PC-3 (cell line): ENCODE measurements at regions not wholly inside any gene's neighbourhood (a gene's known extent, or its start where the extent isn't known, plus 50 kb on each side); places are given as distances from the start of the nearest gene placed in this dataset.
A peak's percentile ranks its signal among the peaks of the same experiment; 100 is the strongest.

ENCODE experiments used
- ATAC-seq: fragments of 200-7000 bp; cut with Tn5 transposase; 2 replicates; pipeline ENCODE4 v1.9.1; 2020; ENCODE audit warnings: mild to moderate bottlenecking, moderate library complexity
- BruUV-seq: library from RNA; stranded (reverse); fragments of 400-500 nt; replicated peaks from 2 replicates; lab custom pipeline; 2021; lab: Mats Ljungman, UMichigan
- CTCF ChIA-PET: fragments of 300-600 bp; sonication (Branson Sonifier 250); formaldehyde crosslinking; loops from one replicate; lab custom pipeline; 2022; ENCODE audit warnings: antibody characterized with exemption; lab: Charles Lee
- POLR2A ChIA-PET: fragments of 300-600 bp; sonication (Branson Sonifier 250); formaldehyde crosslinking; loops from one replicate; lab custom pipeline; 2022; ENCODE audit warnings: antibody characterized with exemption; ENCODE audit not compliant: unreplicated experiment; lab: Charles Lee
- DNase-seq: peaks from one replicate; pipeline ENCODE4 v3.0.0-alpha.2; 2015
- H2AFZ ChIP-seq: fragments of 300-600 bp; sonication (generic); 2 replicates; pipeline ENCODE4 v1.6.0; 2016; ENCODE audit warnings: antibody characterized with exemption, low read length
- H3F3A ChIP-seq: fragments of 300-600 bp; sonication (generic); one replicate; pipeline ENCODE4 v1.6.0; 2017; ENCODE audit warnings: antibody characterized with exemption, low read length, control low read depth, mild to moderate bottlenecking; ENCODE audit not compliant: unreplicated experiment
- H3K27ac ChIP-seq: fragments of 300-600 bp; sonication (generic); 2 replicates; pipeline ENCODE4 v1.5.1; 2016; ENCODE audit warnings: mild to moderate bottlenecking, low read length
- H3K27me3 ChIP-seq: fragments of 300-600 bp; sonication (generic); 2 replicates; pipeline ENCODE4 v1.6.1; 2016; ENCODE audit warnings: low read length, mixed read lengths
- H3K36me3 ChIP-seq: fragments of 300-600 bp; sonication (generic); 2 replicates; pipeline ENCODE4 v1.6.1; 2016; ENCODE audit warnings: low read depth, mixed run types, low read length, mixed read lengths
- H3K4me1 ChIP-seq: fragments of 300-600 bp; sonication (generic); 2 replicates; pipeline ENCODE4 v1.5.1; 2016; ENCODE audit warnings: low read length; ENCODE audit not compliant: insufficient read depth
- H3K4me2 ChIP-seq: fragments of 300-600 bp; sonication (generic); 2 replicates; pipeline ENCODE4 v1.6.0; 2016; ENCODE audit warnings: low read length
- H3K4me3 ChIP-seq: fragments of 300-600 bp; sonication (generic); 2 replicates; pipeline ENCODE4 v1.5.1; 2016; ENCODE audit warnings: mild to moderate bottlenecking, low read length, mixed read lengths
- H3K79me2 ChIP-seq: fragments of 300-600 bp; sonication (generic); 2 replicates; pipeline ENCODE4 v1.6.1; 2017; ENCODE audit warnings: low read length, mixed read lengths
- H3K9ac ChIP-seq: fragments of 300-600 bp; sonication (generic); 2 replicates; pipeline ENCODE4 v1.6.0; 2016; ENCODE audit warnings: mild to moderate bottlenecking, low read length
- H3K9me2 ChIP-seq: fragments of 300-600 bp; sonication (generic); replicated peaks from 2 replicates; pipeline ENCODE4 v1.6.1; 2016; ENCODE audit warnings: mixed run types, low read length, mixed read lengths
- H3K9me3 ChIP-seq: fragments of 300-600 bp; sonication (generic); 2 replicates; pipeline ENCODE4 v1.6.1; 2016; ENCODE audit warnings: low read length, mixed read lengths
- H4K20me1 ChIP-seq: fragments of 300-600 bp; sonication (generic); 2 replicates; pipeline ENCODE4 v1.6.1; 2016; ENCODE audit warnings: low read length, mixed read lengths
- EZH2 ChIP-seq: fragments of 300-600 bp; sonication (generic); IDR thresholded peaks from one replicate; pipeline ENCODE4 v1.6.1; 2017; ENCODE audit warnings: antibody characterized with exemption, mild to moderate bottlenecking, low read length; ENCODE audit not compliant: unreplicated experiment
- EZH2phosphoT487 ChIP-seq: fragments of 300-600 bp; sonication (generic); IDR thresholded peaks from 2 replicates; pipeline ENCODE4 v1.6.1; 2018; ENCODE audit warnings: mild to moderate bottlenecking, antibody characterized with exemption, low read length, borderline replicate concordance
- intact Hi-C: fragments of 100-400 bp; cut with micrococcal nuclease; formaldehyde crosslinking; loops from 2 replicates; pipeline ENCODE4 v1.9.0; 2023
- TF ChIP-seq, protein P1 (sequence below): fragments of 300-600 bp; sonication (generic); conservative IDR thresholded peaks from 2 replicates; pipeline ENCODE4 v1.5.1; 2017; ENCODE audit warnings: antibody characterized with exemption, low read depth, mild to moderate bottlenecking, low read length

DNA sequence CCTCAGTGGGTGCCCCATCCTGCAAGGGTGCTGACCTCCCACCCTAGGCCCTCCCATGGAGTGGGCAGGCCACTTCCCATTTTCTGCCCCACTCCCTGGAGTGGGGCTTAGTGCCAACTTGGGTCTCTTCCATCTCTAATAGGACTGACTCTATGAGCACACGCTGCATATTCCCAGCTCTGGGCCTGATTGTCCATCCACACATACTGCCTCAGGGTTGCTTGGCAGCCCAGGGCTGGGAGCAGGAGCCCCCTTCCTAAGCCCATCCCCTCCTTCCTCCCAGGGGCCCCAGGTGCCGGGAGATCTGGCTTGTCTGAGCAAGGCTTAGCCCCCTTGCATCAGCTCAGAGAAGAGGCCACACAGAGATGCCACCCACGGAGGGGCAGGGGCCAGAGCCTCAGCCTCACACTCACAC lies 55.1 kb downstream of the PJA1 start:
- no peak overlapping the region for H3K4me3 ChIP-seq
- H2AFZ ChIP-seq: no peak overlapping the region
- no TSS peak for BruUV-seq
- no peaks in the 10 kb centered on the region for H3K9me2 ChIP-seq
- intact Hi-C loops: no loop called here
- no peak overlapping the region for H3K9ac ChIP-seq
- ChIA-PET CTCF (no interaction called here), POLR2A (interaction anchor here (0.5 to 1.0 kb wide), 2 partner anchors 55 to 281 kb away, joined by 4 to 5 read pairs; partner anchors contain the start of genes EFNB1 and PJA1)
- ATAC-seq (peak; percentile 36), DNase-seq (no peak)
- H3K4me2 ChIP-seq: peak overlapping the region; percentile 60
- TF ChIP-seq EZH2phosphoT487 (no peak), EZH2 (no peak)
- TF ChIP-seq, protein P1, sequence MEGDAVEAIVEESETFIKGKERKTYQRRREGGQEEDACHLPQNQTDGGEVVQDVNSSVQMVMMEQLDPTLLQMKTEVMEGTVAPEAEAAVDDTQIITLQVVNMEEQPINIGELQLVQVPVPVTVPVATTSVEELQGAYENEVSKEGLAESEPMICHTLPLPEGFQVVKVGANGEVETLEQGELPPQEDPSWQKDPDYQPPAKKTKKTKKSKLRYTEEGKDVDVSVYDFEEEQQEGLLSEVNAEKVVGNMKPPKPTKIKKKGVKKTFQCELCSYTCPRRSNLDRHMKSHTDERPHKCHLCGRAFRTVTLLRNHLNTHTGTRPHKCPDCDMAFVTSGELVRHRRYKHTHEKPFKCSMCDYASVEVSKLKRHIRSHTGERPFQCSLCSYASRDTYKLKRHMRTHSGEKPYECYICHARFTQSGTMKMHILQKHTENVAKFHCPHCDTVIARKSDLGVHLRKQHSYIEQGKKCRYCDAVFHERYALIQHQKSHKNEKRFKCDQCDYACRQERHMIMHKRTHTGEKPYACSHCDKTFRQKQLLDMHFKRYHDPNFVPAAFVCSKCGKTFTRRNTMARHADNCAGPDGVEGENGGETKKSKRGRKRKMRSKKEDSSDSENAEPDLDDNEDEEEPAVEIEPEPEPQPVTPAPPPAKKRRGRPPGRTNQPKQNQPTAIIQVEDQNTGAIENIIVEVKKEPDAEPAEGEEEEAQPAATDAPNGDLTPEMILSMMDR: no peak
- H3K27me3 ChIP-seq: no peaks in the 10 kb centered on the region
- H3K27ac ChIP-seq: peak overlapping the region; percentile 44
- no peaks in the 10 kb centered on the region for H4K20me1 ChIP-seq
- H3K9me3 ChIP-seq: no peaks in the 10 kb centered on the region
- H3K4me1 ChIP-seq: peaks cover 16% of the 10 kb centered on the region
- H3F3A ChIP-seq: no peaks in the 10 kb centered on the region
- no peaks in the 10 kb centered on the region for H3K36me3 ChIP-seq
- no peaks in the 10 kb centered on the region for H3K79me2 ChIP-seq

DNA sequence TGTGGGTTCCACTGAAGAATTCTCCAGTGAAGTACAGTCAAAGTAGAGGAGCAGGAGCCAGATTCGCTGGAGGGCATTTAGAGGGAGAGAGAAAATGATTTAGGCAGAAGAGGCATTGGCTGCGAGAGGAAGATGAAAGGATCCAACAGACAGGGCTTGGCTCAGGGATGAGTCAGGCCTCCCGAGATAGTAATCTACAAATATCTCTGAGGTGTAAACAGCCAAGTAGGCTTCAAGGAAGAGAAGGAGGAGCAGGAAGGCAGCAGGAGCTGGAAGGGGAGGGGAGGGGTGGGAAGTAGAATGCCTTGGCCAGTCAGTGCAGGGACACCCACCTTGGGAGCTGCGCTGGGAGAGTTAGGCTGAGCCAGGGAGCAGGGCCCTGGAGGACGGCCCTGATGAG lies 55.5 kb downstream of the PJA1 start:
- peak overlapping the region; percentile 60 for H3K4me2 ChIP-seq
- POLR2A ChIA-PET: interaction anchor here (0.5 to 1.0 kb wide), 2 partner anchors 56 to 281 kb away, joined by 4 to 5 read pairs; partner anchors contain the start of genes EFNB1 and PJA1
- CTCF ChIA-PET: no interaction called here

More for the DNA sequence above, 55.5 kb downstream of the PJA1 start:
- TF ChIP-seq EZH2 (no peak), EZH2phosphoT487 (no peak)
- TF ChIP-seq, protein P1: no peak
- no peaks in the 10 kb centered on the region for H3K79me2 ChIP-seq
- no peaks in the 10 kb centered on the region for H3K27me3 ChIP-seq
- H3K36me3 ChIP-seq: no peaks in the 10 kb centered on the region
- no peak overlapping the region for H2AFZ ChIP-seq
- H3K4me1 ChIP-seq: peaks cover 16% of the 10 kb centered on the region
- H3F3A ChIP-seq: no peaks in the 10 kb centered on the region
- ATAC-seq: peak; percentile 91
- intact Hi-C loops: no loop called here
- H3K9ac ChIP-seq: no peak overlapping the region
- no peaks in the 10 kb centered on the region for H3K9me3 ChIP-seq
- peak overlapping the region; percentile 61 for H3K27ac ChIP-seq
- peak; percentile 93 for DNase-seq
- no peaks in the 10 kb centered on the region for H3K9me2 ChIP-seq
- BruUV-seq: no TSS peak
- H3K4me3 ChIP-seq: no peak overlapping the region
- no peaks in the 10 kb centered on the region for H4K20me1 ChIP-seq
